Lower leg skin (tissue), 3 donors: ENCODE measurements at regions not wholly inside any gene's neighbourhood (a gene's known extent, or its start where the extent isn't known, plus 50 kb on each side); places are given as distances from the start of the nearest gene placed in this dataset.

Source experiments
- POLR2A ChIP-seq, 2 donors: fragments of 450-650 bp; IDR thresholded peaks; one replicate each; pipeline ENCODE4 v1.6.1; 2016 to 2017; ENCODE audit warnings: antibody characterized with exemption in 2 of 2, mild to moderate bottlenecking in 1 of 2, moderate library complexity in 1 of 2
- TF ChIP-seq, protein P1 (sequence below), 3 donors: fragments of 450-650 bp; IDR thresholded peaks; one replicate each; pipeline ENCODE4 v1.5.1; 2016; ENCODE audit warnings: antibody characterized with exemption in 3 of 3, mild to moderate bottlenecking in 3 of 3, moderate library complexity in 2 of 3

- TF ChIP-seq, protein P1, sequence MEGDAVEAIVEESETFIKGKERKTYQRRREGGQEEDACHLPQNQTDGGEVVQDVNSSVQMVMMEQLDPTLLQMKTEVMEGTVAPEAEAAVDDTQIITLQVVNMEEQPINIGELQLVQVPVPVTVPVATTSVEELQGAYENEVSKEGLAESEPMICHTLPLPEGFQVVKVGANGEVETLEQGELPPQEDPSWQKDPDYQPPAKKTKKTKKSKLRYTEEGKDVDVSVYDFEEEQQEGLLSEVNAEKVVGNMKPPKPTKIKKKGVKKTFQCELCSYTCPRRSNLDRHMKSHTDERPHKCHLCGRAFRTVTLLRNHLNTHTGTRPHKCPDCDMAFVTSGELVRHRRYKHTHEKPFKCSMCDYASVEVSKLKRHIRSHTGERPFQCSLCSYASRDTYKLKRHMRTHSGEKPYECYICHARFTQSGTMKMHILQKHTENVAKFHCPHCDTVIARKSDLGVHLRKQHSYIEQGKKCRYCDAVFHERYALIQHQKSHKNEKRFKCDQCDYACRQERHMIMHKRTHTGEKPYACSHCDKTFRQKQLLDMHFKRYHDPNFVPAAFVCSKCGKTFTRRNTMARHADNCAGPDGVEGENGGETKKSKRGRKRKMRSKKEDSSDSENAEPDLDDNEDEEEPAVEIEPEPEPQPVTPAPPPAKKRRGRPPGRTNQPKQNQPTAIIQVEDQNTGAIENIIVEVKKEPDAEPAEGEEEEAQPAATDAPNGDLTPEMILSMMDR (IDR thresholded peaks at IDR 0.05) = no peak
- no peak for TF ChIP-seq POLR2A (IDR thresholded peaks at IDR 0.05)
Measured at GRCh38 chr9:115393976-115394775, 276.2 kb upstream of the TNC start.
